CD4-positive, alpha-beta T cell (primary cell): ENCODE measurements at regions not wholly inside any gene's neighbourhood (a gene's known extent, or its start where the extent isn't known, plus 50 kb on each side); places are given as distances from the start of the nearest gene placed in this dataset.

Experiments used
- ATAC-seq: fragments of 200-7000 bp; cut with Tn5 transposase; one replicate; pipeline ENCODE4 v1.10.0; 2022; ENCODE audit warnings: mild to moderate bottlenecking; ENCODE audit not compliant: poor library complexity
- CTCF ChIA-PET: fragments of 350-600 bp; sonication (Branson Sonifier 250); formaldehyde crosslinking; loops from one replicate; lab custom pipeline; 2021; ENCODE audit warnings: antibody characterized with exemption, inconsistent platforms; lab: Charles Lee
- POLR2A ChIA-PET: fragments of 350-600 bp; sonication (Branson Sonifier 250); formaldehyde crosslinking; loops from one replicate; lab custom pipeline; 2021; ENCODE audit warnings: antibody characterized with exemption, inconsistent platforms; lab: Charles Lee
- DNase-seq, 14 experiments: peaks; one replicate each; pipeline ENCODE4 v3.0.0-alpha.2; 2013 to 2020; ENCODE audit warnings: mixed read lengths in 2 of 14
- H3K27ac ChIP-seq, 2 donors: one replicate each; pipeline versions ENCODE4 v1.5.1 to v1.7.0; 2013; ENCODE audit warnings: low read length in 2 of 2, low read depth in 1 of 2, mild to moderate bottlenecking in 1 of 2
- H3K27me3 ChIP-seq, 2 experiments: 1 replicate in 1 of 2; 2 replicates in 1 of 2; pipeline versions ENCODE4 v1.6.1 to v1.7.0; 2013; ENCODE audit warnings: low read length in 2 of 2, control low read depth in 1 of 2, mild to moderate bottlenecking in 1 of 2, moderate library complexity in 1 of 2; ENCODE audit not compliant: insufficient read depth in 2 of 2, control insufficient read depth in 1 of 2
- H3K36me3 ChIP-seq: one replicate; pipeline ENCODE4 v1.6.1; 2013; ENCODE audit warnings: low read length, control low read depth; ENCODE audit not compliant: insufficient read depth
- H3K4me1 ChIP-seq: one replicate; pipeline ENCODE4 v1.6.1; 2013; ENCODE audit warnings: low read length, control low read depth; ENCODE audit not compliant: insufficient read depth
- H3K4me3 ChIP-seq: one replicate; pipeline ENCODE4 v1.5.1; 2013; ENCODE audit warnings: mild to moderate bottlenecking, low read length, moderate library complexity
- H3K9me3 ChIP-seq, 2 experiments: 1 replicate in 1 of 2; 2 replicates in 1 of 2; pipeline versions ENCODE4 v1.6.1 to v1.7.0; 2013; ENCODE audit warnings: low read length in 2 of 2, mild to moderate bottlenecking in 2 of 2, control low read depth in 1 of 2, moderate library complexity in 1 of 2; ENCODE audit not compliant: control insufficient read depth in 1 of 2, insufficient read depth in 1 of 2
- H3K27ac Mint-ChIP-seq: one replicate; pipeline ENCODE4 v1.8.0; 2020; ENCODE audit warnings: mixed read lengths
- H3K27me3 Mint-ChIP-seq: one replicate; pipeline ENCODE4 v1.8.0; 2021; ENCODE audit warnings: mixed read lengths
- H3K36me3 Mint-ChIP-seq: one replicate; pipeline ENCODE4 v1.8.0; 2021; ENCODE audit warnings: low read depth, mixed read lengths
- H3K4me1 Mint-ChIP-seq: one replicate; pipeline ENCODE4 v1.8.0; 2021; ENCODE audit warnings: low read depth, mixed read lengths
- H3K4me3 Mint-ChIP-seq: one replicate; pipeline ENCODE4 v1.8.0; 2020; ENCODE audit warnings: mild to moderate bottlenecking, mixed read lengths
- H3K9me3 Mint-ChIP-seq: one replicate; pipeline ENCODE4 v1.8.0; 2020; ENCODE audit warnings: mixed read lengths
- intact Hi-C, 2 experiments: fragments of 100-400 bp; cut with DNase I in 1 of 2; cut with micrococcal nuclease in 1 of 2; formaldehyde crosslinking; loops; one replicate each; pipeline versions ENCODE4 v1.15.1 to v1.9.0; 2023 to 2025; cut with DNase I, micrococcal nuclease
- TF ChIP-seq, protein P1 (sequence below): fragments of 200-600 bp; IDR thresholded peaks from one replicate; pipeline ENCODE4 v1.8.0; 2022; ENCODE audit warnings: antibody characterized with exemption, mild to moderate bottlenecking

- no peaks in the 10 kb centered on the region for H3K9me3 ChIP-seq
- no peak for DNase-seq
- H3K9me3 Mint-ChIP-seq, result no peaks in the 10 kb centered on the region
- no peak overlapping the region for H3K27ac ChIP-seq
- H3K27me3 Mint-ChIP-seq, result peaks cover 24% of the 10 kb centered on the region
- H3K27me3 ChIP-seq, result peaks cover 4 to 20% of the 10 kb centered on the region in 2 experiments
- POLR2A ChIA-PET, result no interaction called here
- no peak overlapping the region for H3K4me3 ChIP-seq
- H3K36me3 ChIP-seq, result no peaks in the 10 kb centered on the region
- H3K4me3 Mint-ChIP-seq, result no peak overlapping the region
- CTCF ChIA-PET, result no interaction called here
- H3K27ac Mint-ChIP-seq, result no peak overlapping the region
- H3K36me3 Mint-ChIP-seq, result no peaks in the 10 kb centered on the region
- TF ChIP-seq, protein P1, sequence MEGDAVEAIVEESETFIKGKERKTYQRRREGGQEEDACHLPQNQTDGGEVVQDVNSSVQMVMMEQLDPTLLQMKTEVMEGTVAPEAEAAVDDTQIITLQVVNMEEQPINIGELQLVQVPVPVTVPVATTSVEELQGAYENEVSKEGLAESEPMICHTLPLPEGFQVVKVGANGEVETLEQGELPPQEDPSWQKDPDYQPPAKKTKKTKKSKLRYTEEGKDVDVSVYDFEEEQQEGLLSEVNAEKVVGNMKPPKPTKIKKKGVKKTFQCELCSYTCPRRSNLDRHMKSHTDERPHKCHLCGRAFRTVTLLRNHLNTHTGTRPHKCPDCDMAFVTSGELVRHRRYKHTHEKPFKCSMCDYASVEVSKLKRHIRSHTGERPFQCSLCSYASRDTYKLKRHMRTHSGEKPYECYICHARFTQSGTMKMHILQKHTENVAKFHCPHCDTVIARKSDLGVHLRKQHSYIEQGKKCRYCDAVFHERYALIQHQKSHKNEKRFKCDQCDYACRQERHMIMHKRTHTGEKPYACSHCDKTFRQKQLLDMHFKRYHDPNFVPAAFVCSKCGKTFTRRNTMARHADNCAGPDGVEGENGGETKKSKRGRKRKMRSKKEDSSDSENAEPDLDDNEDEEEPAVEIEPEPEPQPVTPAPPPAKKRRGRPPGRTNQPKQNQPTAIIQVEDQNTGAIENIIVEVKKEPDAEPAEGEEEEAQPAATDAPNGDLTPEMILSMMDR, result no peak
- no peaks in the 10 kb centered on the region for H3K4me1 ChIP-seq
- ATAC-seq, result no peak
- H3K4me1 Mint-ChIP-seq, result no peaks in the 10 kb centered on the region
- intact Hi-C loops, result loop anchor here (2.0 to 5.0 kb wide), 2 partner anchors 587 to 591 kb away; partner anchors contain the start of gene ENC1 (in 1 of the 2)
Measured at GRCh38 chr5:74055486-74056106, 429.6 kb downstream of the ARHGEF28 start.

DNA sequence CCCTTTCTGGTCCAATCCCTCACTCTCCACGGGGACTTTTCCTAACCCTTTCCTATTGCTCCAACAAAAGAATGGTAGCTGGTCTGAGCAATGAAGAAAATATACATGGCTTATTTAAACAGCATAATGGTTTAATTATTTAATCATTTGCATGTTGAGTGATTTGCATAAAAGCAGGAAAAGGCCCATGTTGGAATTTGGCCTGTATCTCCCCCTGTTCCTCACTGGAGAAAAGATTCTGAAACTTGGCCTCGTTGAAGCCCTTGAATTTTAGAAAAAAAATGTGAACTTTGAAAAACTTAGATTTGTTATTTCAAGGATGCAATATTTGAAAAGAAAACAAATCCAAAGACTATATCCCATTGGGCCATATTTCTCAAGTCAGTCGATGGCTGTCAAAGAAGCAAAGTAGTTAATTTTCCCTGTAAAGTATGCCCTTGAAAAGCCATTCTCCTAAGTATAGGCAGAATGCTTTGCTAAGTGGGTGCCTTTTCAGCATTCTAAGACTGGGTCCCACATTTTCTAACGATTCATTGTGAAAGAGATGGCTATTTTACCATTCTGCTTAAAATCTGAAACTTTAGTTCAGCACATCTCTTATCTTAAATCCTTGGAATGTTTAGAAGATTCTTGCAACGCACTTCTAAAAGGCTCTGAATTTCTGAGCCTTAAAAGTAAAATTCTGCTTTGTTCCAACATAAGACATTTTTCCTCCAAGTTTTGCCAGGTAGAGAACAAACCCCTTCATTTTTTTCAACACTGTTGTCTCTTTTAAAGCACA, 428.8 kb downstream of the ARHGEF28 start:
- intact Hi-C loops, result loop anchor here in 1 of 2 experiments (5.0 kb wide), 1 partner anchor 587 kb away; the partner anchor contains the start of gene ENC1
- H3K36me3 Mint-ChIP-seq, result no peaks in the 10 kb centered on the region
- DNase-seq (no peak), ATAC-seq (no peak)
- Histone ChIP-seq H3K36me3 (no peaks in the 10 kb centered on the region), H3K4me1 (no peaks in the 10 kb centered on the region), H3K9me3 (no peaks in the 10 kb centered on the region), H3K27me3 (peaks cover 4 to 20% of the 10 kb centered on the region in 2 experiments), H3K27ac (no peak overlapping the region), H3K4me3 (no peak overlapping the region)
- no peak overlapping the region for H3K27ac Mint-ChIP-seq
- ChIA-PET POLR2A (no interaction called here), CTCF (no interaction called here)
- no peaks in the 10 kb centered on the region for H3K4me1 Mint-ChIP-seq
- H3K27me3 Mint-ChIP-seq, result peaks cover 24% of the 10 kb centered on the region
- no peak overlapping the region for H3K4me3 Mint-ChIP-seq
- H3K9me3 Mint-ChIP-seq, result no peaks in the 10 kb centered on the region
- TF ChIP-seq, protein P1, result no peak

GRCh38 chr5:74054139-74054538, 428.1 kb downstream of the ARHGEF28 start:
- TF ChIP-seq, protein P1, result no peak
- ATAC-seq, result no peak
- intact Hi-C loops, result no loop called here
- Mint-ChIP-seq H3K4me3 (no peak overlapping the region), H3K4me1 (no peaks in the 10 kb centered on the region), H3K9me3 (no peaks in the 10 kb centered on the region), H3K27ac (no peak overlapping the region), H3K27me3 (peaks cover 27% of the 10 kb centered on the region), H3K36me3 (no peaks in the 10 kb centered on the region)
- Histone ChIP-seq H3K4me3 (no peak overlapping the region), H3K27me3 (peaks cover 4 to 20% of the 10 kb centered on the region in 2 experiments), H3K4me1 (no peaks in the 10 kb centered on the region), H3K9me3 (no peaks in the 10 kb centered on the region), H3K36me3 (no peaks in the 10 kb centered on the region), H3K27ac (no peak overlapping the region)
- ChIA-PET POLR2A (no interaction called here), CTCF (no interaction called here)
- DNase-seq, result no peak
